ENCODE measurements at regions not wholly inside any gene's neighbourhood (a gene's known extent, or its start where the extent isn't known, plus 50 kb on each side); places are given as distances from the start of the nearest gene placed in this dataset.

DNA sequence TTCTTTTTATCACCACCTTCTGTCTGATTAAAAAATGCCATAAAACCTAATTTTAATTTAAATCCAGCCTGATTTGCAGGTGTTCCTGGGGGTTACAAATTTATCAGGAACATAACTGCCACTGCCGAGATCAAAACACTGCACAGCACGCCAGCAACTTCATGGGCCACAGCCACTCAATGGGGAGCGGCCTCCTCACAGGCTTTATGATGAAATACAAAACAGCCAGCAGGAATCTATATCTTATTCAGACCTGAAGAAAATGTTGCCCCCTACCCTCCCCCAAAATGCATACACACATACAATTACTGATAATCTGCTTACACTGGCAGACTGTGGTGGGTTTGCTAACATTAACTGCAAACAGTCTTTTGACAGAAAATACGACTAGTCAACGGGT, 151.7 kb upstream of the POU5F2 start:
- DNase-seq (ENCODE audit: low read depth), result no peak
- TF ChIP-seq, protein P1, sequence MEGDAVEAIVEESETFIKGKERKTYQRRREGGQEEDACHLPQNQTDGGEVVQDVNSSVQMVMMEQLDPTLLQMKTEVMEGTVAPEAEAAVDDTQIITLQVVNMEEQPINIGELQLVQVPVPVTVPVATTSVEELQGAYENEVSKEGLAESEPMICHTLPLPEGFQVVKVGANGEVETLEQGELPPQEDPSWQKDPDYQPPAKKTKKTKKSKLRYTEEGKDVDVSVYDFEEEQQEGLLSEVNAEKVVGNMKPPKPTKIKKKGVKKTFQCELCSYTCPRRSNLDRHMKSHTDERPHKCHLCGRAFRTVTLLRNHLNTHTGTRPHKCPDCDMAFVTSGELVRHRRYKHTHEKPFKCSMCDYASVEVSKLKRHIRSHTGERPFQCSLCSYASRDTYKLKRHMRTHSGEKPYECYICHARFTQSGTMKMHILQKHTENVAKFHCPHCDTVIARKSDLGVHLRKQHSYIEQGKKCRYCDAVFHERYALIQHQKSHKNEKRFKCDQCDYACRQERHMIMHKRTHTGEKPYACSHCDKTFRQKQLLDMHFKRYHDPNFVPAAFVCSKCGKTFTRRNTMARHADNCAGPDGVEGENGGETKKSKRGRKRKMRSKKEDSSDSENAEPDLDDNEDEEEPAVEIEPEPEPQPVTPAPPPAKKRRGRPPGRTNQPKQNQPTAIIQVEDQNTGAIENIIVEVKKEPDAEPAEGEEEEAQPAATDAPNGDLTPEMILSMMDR (conservative IDR thresholded peaks at IDR 0.05; ENCODE audit: control insufficient read depth, insufficient read depth, low read depth, low read length), result no peak
- no peak overlapping the region for H3K4me3 ChIP-seq (ENCODE audit: control insufficient read depth, low read depth, low read length)

DNA sequence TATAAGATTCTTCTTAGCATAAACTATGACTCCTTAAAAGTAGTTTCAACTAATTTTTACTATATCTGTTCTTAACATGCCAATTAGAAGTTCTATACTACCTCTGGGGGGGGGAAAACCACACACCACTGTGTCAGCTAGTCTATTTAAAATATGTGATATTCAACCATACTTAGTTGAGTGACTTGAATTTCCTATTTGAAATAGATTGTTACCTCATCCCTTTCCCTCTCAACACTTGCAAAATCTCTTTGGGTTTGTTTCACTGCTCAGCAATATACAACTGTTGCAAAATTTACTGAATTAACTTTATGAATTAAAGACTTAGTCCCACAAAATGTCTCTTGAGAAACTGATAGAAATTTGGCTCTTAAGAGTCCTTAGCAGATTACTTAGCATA, 151.1 kb upstream of the POU5F2 start:
- TF ChIP-seq, protein P1 (conservative IDR thresholded peaks at IDR 0.05; ENCODE audit: control insufficient read depth, insufficient read depth, low read depth, low read length), result no peak
- H3K4me3 ChIP-seq (ENCODE audit: control insufficient read depth, low read depth, low read length), result no peak overlapping the region
- no peak for DNase-seq (ENCODE audit: low read depth)

DNA sequence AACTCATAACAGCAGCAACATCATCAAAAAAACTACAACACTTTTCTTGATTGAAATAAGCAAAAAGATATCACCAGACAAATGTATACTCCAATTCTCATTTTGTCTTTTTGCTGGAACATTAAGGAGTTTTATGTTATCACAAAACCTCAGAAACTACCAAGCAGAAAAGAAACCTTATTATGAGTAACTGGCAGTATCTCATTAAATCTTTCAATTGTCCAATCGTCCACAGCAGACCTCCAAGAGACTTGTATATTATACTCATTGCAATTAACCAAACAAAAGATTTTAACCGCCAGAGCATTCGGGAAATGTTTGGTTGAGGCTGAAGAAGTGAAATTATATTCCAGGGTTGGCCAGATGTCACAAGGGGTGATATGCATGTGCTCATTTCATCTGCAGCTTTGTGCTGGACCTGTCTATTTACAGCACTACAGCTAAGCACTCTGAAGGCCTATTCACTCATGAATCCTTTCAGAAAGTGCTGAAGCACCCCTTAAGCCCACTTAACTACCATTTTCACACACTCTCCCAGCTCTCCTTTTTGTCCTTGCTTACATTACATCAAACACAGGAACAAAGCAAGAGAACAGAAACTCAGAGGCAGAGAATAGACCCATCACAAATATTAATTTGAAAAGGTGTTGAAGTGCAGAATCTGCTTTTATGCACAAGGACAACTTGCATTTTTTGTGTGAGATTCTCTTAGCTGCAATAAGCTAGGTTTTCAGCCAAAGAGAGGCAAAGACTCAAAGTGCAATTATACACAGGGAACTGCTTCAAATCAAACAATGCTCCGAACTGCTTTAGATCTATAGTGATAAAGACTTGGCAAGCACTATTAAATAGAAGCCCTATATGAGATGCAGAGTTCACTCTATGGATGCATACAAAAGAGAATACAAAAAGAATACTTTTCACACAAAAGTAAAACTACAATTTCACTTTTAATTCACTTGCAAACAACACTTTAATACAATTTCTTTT, 150.4 kb upstream of the POU5F2 start:
- no peak overlapping the region for H3K4me3 ChIP-seq (ENCODE audit: control insufficient read depth, low read depth, low read length)

DNA sequence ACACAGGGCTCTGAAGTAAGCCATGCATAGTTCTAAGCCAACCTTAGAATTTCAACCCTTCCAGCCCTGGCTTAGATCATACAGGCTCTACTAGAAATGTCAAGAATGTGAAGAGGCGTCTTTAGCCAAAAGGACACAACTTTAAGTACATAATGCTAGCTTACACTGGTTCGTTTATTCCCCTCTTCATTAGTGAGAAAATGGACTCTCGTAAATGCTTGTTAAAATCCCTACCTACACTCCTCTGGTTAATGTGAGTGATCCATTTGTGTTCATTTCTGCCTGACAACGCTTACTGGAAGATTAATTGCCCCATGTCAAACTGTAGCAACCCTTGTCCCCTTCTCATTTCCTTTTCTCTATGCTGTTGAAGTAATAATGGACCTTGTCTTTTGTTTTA, 149.3 kb upstream of the POU5F2 start:
- DNase-seq (ENCODE audit: low read depth), result no peak
- TF ChIP-seq, protein P1 (conservative IDR thresholded peaks at IDR 0.05; ENCODE audit: control insufficient read depth, insufficient read depth, low read depth, low read length), result no peak
- no peak overlapping the region for H3K4me3 ChIP-seq (ENCODE audit: control insufficient read depth, low read depth, low read length)

More for the DNA sequence above, 150.4 kb upstream of the POU5F2 start:
- TF ChIP-seq, protein P1 (conservative IDR thresholded peaks at IDR 0.05; ENCODE audit: control insufficient read depth, insufficient read depth, low read depth, low read length), result no peak
- no peak for DNase-seq (ENCODE audit: low read depth)

DNA sequence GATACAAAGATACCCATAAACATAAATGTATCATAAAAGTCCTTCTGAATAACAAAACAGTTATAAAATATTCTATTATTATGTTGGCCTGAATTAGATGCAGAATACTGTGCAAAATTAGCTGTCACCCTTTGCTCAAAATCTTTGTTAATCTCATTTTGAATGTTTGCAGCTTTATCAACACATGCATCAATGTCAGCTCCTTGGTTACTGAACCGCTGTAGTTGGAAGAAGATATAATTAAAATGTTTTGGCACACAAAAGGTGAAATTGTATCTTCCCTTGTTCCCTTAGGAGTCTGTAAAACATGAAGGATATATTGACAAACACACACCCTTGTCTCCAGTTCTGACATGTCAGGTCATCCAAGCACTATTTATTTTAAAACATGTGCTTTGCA, 146.3 kb upstream of the POU5F2 start:
- no peak for DNase-seq (ENCODE audit: low read depth)
- H3K4me3 ChIP-seq (ENCODE audit: control insufficient read depth, low read depth, low read length), result no peak overlapping the region
- TF ChIP-seq, protein P1 (conservative IDR thresholded peaks at IDR 0.05; ENCODE audit: control insufficient read depth, insufficient read depth, low read depth, low read length), result no peak

DNA sequence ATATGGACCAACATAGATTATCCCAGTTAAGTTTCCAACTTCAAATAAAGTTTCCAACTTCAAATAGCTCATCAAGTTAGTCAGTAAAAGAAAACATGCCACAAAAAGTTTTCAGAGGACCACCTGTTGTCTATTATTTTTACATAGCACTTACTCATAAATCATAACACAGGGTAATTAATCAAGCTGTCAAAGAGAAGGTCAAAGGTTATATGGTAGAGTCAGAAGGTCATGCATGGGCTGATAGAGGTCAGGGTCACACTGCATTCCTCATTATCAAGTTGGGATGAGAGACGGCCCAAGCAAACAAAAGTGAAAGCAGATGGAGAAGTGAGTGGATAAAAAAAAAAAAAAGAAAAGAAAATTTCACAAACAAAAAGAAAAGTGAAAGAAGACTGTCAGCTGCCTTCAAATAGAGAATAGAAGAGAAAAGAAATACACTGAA, 145.5 kb upstream of the POU5F2 start:
- peak; percentile 23 for DNase-seq (ENCODE audit: low read depth)
- TF ChIP-seq, protein P1 (conservative IDR thresholded peaks at IDR 0.05; ENCODE audit: control insufficient read depth, insufficient read depth, low read depth, low read length), result no peak
- no peak overlapping the region for H3K4me3 ChIP-seq (ENCODE audit: control insufficient read depth, low read depth, low read length)

Measured in fibroblast of mammary gland (primary cell).